ENCODE measurements at regions not wholly inside any gene's neighbourhood (a gene's known extent, or its start where the extent isn't known, plus 50 kb on each side); places are given as distances from the start of the nearest gene placed in this dataset.
A peak's percentile ranks its signal among the peaks of the same experiment; 100 is the strongest.

DNA sequence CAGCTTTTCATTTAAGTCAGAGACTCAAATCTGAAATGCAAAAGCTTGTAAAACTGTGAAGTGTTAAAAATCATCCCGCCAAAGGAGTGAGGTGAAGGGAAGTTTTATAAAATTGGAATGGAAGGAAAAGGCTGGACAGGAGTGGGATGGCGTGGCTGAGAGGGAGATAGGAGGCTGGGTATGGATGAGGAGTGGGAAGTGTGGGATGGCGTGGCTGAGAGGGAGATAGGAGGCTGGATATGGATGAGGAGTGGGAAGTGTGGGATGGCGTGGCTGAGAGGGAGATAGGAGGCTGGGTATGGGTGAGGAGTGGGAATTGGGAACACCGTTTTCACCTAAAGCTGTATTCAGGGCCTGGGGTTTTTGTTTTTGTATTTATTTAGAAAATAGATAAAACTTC lies 59.4 kb upstream of the NKX2-2 start:
- no peaks in the 10 kb centered on the region for H3K36me3 ChIP-seq (ENCODE audit: control insufficient read depth in 1 of 2, insufficient read depth in 2 of 2, low read length in 1 of 2)
- H3K27me3 ChIP-seq (ENCODE audit: control insufficient read depth in 1 of 2, insufficient read depth in 2 of 2, low read length in 1 of 2), result peaks cover 0 to 3% of the 10 kb centered on the region in 2 donors
- no peak for ATAC-seq (ENCODE audit: low FRiP score)
- H3K27ac ChIP-seq (ENCODE audit: low read depth in 1 of 2, low read length in 2 of 2), result no peak overlapping the region
- intact Hi-C loops (cut with DNase I), result loop anchor here (5.0 kb wide), 1 partner anchor 336 kb away; no protein-coding TSS in a partner anchor
- H3K9me3 ChIP-seq (ENCODE audit: control insufficient read depth, low read length), result no peaks in the 10 kb centered on the region
- DNase-seq, result no peak
- WGBS, 2 donors, result 60 to 73% methylated on average over 5 of the region's 5 CpGs
- no peaks in the 10 kb centered on the region for H3K4me1 ChIP-seq (ENCODE audit: control insufficient read depth in 1 of 2, insufficient read depth in 2 of 2, low read length in 2 of 2)
- no peak overlapping the region for H3K4me3 ChIP-seq (ENCODE audit: low read length in 2 of 2)

DNA sequence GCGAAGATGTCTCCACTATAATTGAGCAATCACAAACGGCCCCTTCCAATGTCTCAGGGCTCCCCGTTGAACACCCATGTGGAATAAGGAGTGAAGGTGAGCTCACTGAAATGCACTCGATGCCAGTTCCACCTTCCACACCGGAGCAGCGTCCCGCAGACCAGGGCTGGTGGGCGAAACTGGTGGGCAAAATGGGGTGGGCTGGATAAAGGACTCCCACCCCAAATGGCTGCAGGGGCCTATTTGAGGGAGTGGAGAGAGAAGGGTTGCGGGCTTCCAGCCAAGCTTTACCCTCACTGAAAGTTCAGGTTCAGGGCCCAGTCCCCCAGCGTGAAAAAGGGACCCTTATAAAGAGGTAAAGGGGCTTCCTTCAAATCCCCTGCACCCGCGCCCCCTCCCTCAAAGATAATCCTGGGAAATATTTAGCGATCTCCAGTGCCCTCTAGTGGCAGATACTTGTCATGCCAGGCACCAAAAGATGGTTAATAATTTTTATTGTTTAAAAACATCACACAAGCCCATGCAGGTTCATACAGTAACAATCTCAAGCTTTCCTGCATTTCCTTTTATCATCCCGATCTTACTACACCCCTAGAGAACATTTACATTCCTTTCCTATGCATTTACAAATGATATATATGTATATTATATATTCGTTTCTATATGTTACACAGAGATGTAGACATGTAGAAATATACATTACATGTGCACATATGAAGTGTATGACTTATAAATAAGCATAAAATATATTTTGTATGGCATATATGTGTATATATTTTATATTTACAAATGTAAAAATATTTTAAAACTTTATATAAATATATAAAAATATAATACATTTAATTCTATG lies 58.2 kb upstream of the NKX2-2 start:
- H3K4me3 ChIP-seq (ENCODE audit: low read length in 2 of 2), result no peak overlapping the region
- H3K9me3 ChIP-seq (ENCODE audit: control insufficient read depth, low read length), result no peaks in the 10 kb centered on the region
- no peak for DNase-seq
- 32% methylated on average over 15 of the region's 15 CpGs for WGBS, 2 donors
- H3K27me3 ChIP-seq (ENCODE audit: control insufficient read depth in 1 of 2, insufficient read depth in 2 of 2, low read length in 1 of 2), result peaks cover 0 to 3% of the 10 kb centered on the region in 2 donors
- ATAC-seq (ENCODE audit: low FRiP score), result no peak
- H3K4me1 ChIP-seq (ENCODE audit: control insufficient read depth in 1 of 2, insufficient read depth in 2 of 2, low read length in 2 of 2), result no peaks in the 10 kb centered on the region
- H3K36me3 ChIP-seq (ENCODE audit: control insufficient read depth in 1 of 2, insufficient read depth in 2 of 2, low read length in 1 of 2), result no peaks in the 10 kb centered on the region
- intact Hi-C loops (cut with DNase I), result loop anchor here (5.0 kb wide), 1 partner anchor 335 kb away; no protein-coding TSS in a partner anchor
- H3K27ac ChIP-seq (ENCODE audit: low read depth in 1 of 2, low read length in 2 of 2), result no peak overlapping the region

DNA sequence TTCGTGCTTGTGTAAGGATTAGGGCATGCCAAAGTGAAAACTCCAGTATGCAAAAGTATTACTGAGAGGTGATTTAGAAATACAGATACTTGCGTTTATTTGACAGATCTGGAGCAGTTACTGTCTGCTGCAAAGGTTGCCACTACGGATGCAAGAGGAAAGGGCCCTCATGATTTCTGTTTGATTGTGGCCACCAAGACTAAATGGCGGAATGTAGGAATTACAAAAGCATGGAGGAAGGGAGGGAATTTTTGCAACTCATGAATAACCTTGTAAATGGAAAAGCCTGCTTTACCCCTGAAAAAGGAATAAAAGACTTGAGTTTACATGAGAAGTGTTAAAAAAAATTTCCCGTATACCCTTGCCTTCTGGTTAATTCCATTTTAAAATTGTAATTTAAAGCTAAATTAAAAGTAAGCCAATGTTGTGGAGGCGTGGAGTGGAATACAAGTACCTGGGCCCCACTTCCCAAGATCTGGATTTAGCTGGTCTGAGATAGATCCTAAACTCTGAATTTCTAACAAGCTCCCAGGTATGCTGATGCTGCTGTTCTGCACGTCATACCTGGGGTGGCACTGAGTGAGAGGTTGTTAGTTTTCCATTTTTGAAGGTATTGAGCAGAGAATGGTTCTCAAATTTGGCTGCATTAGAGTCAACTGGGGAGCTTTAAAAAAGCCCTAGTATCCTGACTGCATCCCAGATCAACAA lies 56.6 kb upstream of the NKX2-2 start:
- intact Hi-C loops (cut with DNase I), result loop anchor here (5.0 kb wide), 1 partner anchor 333 kb away; no protein-coding TSS in a partner anchor
- Histone ChIP-seq H3K4me3 (ENCODE audit: low read length in 2 of 2) (no peak overlapping the region), H3K27ac (ENCODE audit: low read depth in 1 of 2, low read length in 2 of 2) (no peak overlapping the region), H3K4me1 (ENCODE audit: control insufficient read depth in 1 of 2, insufficient read depth in 2 of 2, low read length in 2 of 2) (no peaks in the 10 kb centered on the region), H3K9me3 (ENCODE audit: control insufficient read depth, low read length) (no peaks in the 10 kb centered on the region), H3K36me3 (ENCODE audit: control insufficient read depth in 1 of 2, insufficient read depth in 2 of 2, low read length in 1 of 2) (no peaks in the 10 kb centered on the region), H3K27me3 (ENCODE audit: control insufficient read depth in 1 of 2, insufficient read depth in 2 of 2, low read length in 1 of 2) (peaks cover 0 to 3% of the 10 kb centered on the region in 2 donors)
- DNase-seq (no peak), ATAC-seq (ENCODE audit: low FRiP score) (no peak)
- 56 to 57% methylated on average over 7 of the region's 7 CpGs for WGBS, 2 donors

DNA sequence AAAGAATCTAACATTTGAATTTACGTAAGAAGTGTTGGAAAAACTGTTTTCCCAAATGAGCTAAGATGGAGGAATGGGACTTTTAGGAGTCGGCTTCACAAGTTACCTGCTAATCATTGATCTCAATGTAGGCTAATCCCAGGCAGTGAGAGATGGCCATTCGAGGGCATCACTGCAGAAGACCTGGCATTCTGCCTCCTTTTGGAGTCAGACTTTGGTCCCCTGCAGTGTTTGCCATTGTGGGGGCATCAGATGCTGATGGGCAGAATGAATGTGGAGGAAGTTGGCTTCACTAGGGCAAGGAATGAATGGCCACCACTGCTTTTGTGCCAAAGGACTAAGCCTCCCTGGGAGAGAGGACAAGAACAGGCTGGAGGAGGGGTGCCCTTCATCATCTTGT lies 55.7 kb upstream of the NKX2-2 start:
- intact Hi-C loops (cut with DNase I), result no loop called here
- ATAC-seq (ENCODE audit: low FRiP score) (no peak), DNase-seq (no peak)
- no peak overlapping the region for H3K4me3 ChIP-seq (ENCODE audit: low read length in 2 of 2)
- no peaks in the 10 kb centered on the region for H3K36me3 ChIP-seq (ENCODE audit: control insufficient read depth in 1 of 2, insufficient read depth in 2 of 2, low read length in 1 of 2)
- peaks cover 0 to 3% of the 10 kb centered on the region in 2 donors for H3K27me3 ChIP-seq (ENCODE audit: control insufficient read depth in 1 of 2, insufficient read depth in 2 of 2, low read length in 1 of 2)
- H3K4me1 ChIP-seq (ENCODE audit: control insufficient read depth in 1 of 2, insufficient read depth in 2 of 2, low read length in 2 of 2), result no peaks in the 10 kb centered on the region
- 78 to 83% methylated on average over 3 of the region's 3 CpGs for WGBS, 2 donors
- no peak overlapping the region for H3K27ac ChIP-seq (ENCODE audit: low read depth in 1 of 2, low read length in 2 of 2)
- H3K9me3 ChIP-seq (ENCODE audit: control insufficient read depth, low read length), result no peaks in the 10 kb centered on the region

DNA sequence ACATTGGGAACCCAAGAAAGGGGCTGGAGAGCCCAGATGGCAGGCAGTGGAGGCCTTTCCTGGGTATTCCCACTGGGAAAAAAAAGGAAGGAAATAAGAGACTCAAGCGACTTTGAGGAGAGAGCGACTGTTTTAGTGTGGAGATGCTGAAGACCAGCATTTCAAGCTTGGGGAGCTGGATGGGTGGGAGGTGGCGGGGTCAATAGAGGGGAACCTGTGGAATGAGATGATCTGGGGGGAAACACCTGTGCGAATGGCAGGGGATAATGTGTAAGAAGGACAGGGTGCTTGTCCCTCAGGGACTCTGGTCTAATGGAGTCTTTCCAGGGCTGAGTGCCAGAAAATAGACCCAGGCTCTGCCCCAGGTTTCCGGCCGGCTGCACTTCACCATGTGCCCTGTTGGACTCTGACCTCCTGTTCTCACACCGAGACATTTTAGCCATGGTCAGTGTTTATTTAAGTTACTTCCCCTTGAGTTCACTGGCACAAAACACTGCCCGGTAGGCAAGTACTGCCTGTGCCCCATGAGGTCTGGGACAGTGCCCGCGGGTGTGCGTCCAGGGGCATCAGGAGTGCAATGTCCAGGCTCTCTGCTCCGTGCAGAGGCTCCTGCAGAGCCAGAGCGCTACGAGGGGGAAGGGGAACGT lies 50.4 kb upstream of the NKX2-2 start:
- H3K27ac ChIP-seq (ENCODE audit: low read depth in 1 of 2, low read length in 2 of 2), result no peak overlapping the region
- H3K4me3 ChIP-seq (ENCODE audit: low read length in 2 of 2), result no peak overlapping the region
- ATAC-seq (ENCODE audit: low FRiP score) (peak; percentile 56), DNase-seq (no peak)
- H3K4me1 ChIP-seq (ENCODE audit: control insufficient read depth in 1 of 2, insufficient read depth in 2 of 2, low read length in 2 of 2), result no peaks in the 10 kb centered on the region
- peaks cover 0 to 3% of the 10 kb centered on the region in 2 donors for H3K27me3 ChIP-seq (ENCODE audit: control insufficient read depth in 1 of 2, insufficient read depth in 2 of 2, low read length in 1 of 2)
- 72 to 74% methylated on average over 15 of the region's 15 CpGs for WGBS, 2 donors
- peaks cover 1% of the 10 kb centered on the region for H3K9me3 ChIP-seq (ENCODE audit: control insufficient read depth, low read length)
- no peaks in the 10 kb centered on the region for H3K36me3 ChIP-seq (ENCODE audit: control insufficient read depth in 1 of 2, insufficient read depth in 2 of 2, low read length in 1 of 2)
- intact Hi-C loops (cut with DNase I), result no loop called here
